Calu3 (cell line): ENCODE measurements at regions not wholly inside any gene's neighbourhood (a gene's known extent, or its start where the extent isn't known, plus 50 kb on each side); places are given as distances from the start of the nearest gene placed in this dataset.

Experiments
- BruUV-seq: library from RNA; stranded (reverse); fragments of 400-500 nt; replicated peaks from 2 replicates; lab custom pipeline; 2021; lab: Mats Ljungman, UMichigan
- CTCF ChIA-PET: fragments of 300-600 bp; sonication (Branson Sonifier 250); formaldehyde crosslinking; loops from one replicate; lab custom pipeline; 2022; ENCODE audit warnings: antibody characterized with exemption; lab: Charles Lee
- DNase-seq: peaks from one replicate; pipeline ENCODE4 v3.0.0; 2022
- H3K27ac Mint-ChIP-seq: one replicate; pipeline ENCODE4 v1.8.0; 2022; ENCODE audit warnings: mixed read lengths; ENCODE audit not compliant: unreplicated experiment
- H3K27me3 Mint-ChIP-seq: one replicate; pipeline ENCODE4 v1.8.0; 2022; ENCODE audit warnings: mixed read lengths; ENCODE audit not compliant: unreplicated experiment
- H3K36me3 Mint-ChIP-seq: one replicate; pipeline ENCODE4 v1.8.0; 2022; ENCODE audit warnings: mild to moderate bottlenecking, moderate library complexity, mixed read lengths; ENCODE audit not compliant: insufficient read depth, unreplicated experiment
- H3K4me1 Mint-ChIP-seq: one replicate; pipeline ENCODE4 v1.8.0; 2022; ENCODE audit warnings: mild to moderate bottlenecking, low read depth, mixed read lengths; ENCODE audit not compliant: unreplicated experiment
- H3K4me3 Mint-ChIP-seq: one replicate; pipeline ENCODE4 v1.8.0; 2022; ENCODE audit warnings: mild to moderate bottlenecking, low read depth, moderate library complexity, mixed read lengths; ENCODE audit not compliant: unreplicated experiment
- H3K9me3 Mint-ChIP-seq: one replicate; pipeline ENCODE4 v1.8.0; 2022; ENCODE audit warnings: low read depth, mixed read lengths; ENCODE audit not compliant: unreplicated experiment
- CTCF ChIP-seq: fragments of 200-600 bp; IDR thresholded peaks from one replicate; pipeline ENCODE4 v1.8.0; 2022; ENCODE audit warnings: antibody characterized with exemption; ENCODE audit not compliant: unreplicated experiment
- intact Hi-C: fragments of 100-400 bp; cut with micrococcal nuclease; formaldehyde crosslinking; loops from one replicate; pipeline ENCODE4 v1.10.0; 2022; ENCODE audit not compliant: unreplicated experiment

DNA sequence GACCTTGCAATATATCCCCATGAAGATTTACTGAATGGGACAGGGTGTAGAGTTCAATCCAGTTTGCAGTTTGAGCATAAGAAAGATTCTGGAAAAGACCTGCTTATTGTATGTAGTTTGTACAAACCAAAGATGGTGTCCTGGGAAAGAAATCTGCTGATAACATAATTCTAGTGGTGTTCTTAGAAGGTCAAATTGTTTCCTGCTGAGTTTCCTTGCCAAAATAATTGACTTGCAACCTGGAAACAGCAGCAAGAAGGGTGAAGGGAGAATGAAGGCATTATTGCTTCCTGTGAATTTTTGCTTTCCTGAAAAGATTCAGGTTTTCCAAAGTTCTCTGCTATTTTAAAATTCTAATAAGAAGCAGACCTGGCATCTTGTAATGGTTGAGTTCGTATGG, 222.9 kb downstream of the KIF20B start:
- Mint-ChIP-seq H3K36me3 (no peaks in the 10 kb centered on the region), H3K27me3 (no peaks in the 10 kb centered on the region), H3K9me3 (no peaks in the 10 kb centered on the region), H3K27ac (no peak overlapping the region), H3K4me1 (peaks cover 40% of the 10 kb centered on the region), H3K4me3 (no peak overlapping the region)
- intact Hi-C loops: no loop called here
- CTCF ChIA-PET: no interaction called here
- TF ChIP-seq CTCF: no peak
- no TSS peak for BruUV-seq
- DNase-seq: no peak

DNA sequence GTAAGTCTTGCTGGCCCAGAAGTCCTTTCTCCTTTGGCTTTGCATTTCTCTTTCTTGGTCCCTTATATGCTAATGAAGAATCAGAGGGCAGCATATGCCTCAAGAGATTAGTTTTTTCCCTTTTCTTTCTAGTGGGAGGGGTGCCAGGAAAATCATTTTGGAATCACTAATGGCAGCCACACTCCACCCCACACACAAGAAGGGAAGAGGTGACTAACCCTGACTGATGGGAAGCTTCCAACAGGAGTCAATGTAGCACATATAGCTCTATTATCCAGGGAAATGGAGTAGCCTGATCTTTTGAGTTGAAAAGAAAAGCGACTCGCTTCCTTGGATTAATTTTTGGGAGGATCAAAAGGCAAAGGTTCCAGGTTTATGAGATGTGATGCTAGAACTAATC, 225.3 kb downstream of the KIF20B start:
- intact Hi-C loops: no loop called here
- no peaks in the 10 kb centered on the region for H3K27me3 Mint-ChIP-seq
- BruUV-seq: no TSS peak
- no peak for DNase-seq
- TF ChIP-seq CTCF: no peak
- H3K27ac Mint-ChIP-seq: no peak overlapping the region
- H3K9me3 Mint-ChIP-seq: no peaks in the 10 kb centered on the region
- no peak overlapping the region for H3K4me3 Mint-ChIP-seq
- H3K36me3 Mint-ChIP-seq: no peaks in the 10 kb centered on the region
- peaks cover 17% of the 10 kb centered on the region for H3K4me1 Mint-ChIP-seq
- CTCF ChIA-PET: no interaction called here

GRCh38 chr10:89929282-89930026, 228.1 kb downstream of the KIF20B start:
- Mint-ChIP-seq H3K36me3 (no peaks in the 10 kb centered on the region), H3K4me3 (no peak overlapping the region), H3K4me1 (no peaks in the 10 kb centered on the region), H3K9me3 (no peaks in the 10 kb centered on the region), H3K27me3 (peaks cover 2% of the 10 kb centered on the region), H3K27ac (no peak overlapping the region)
- no TSS peak for BruUV-seq
- intact Hi-C loops: no loop called here
- CTCF ChIA-PET: no interaction called here
- TF ChIP-seq CTCF: no peak
- no peak for DNase-seq

DNA sequence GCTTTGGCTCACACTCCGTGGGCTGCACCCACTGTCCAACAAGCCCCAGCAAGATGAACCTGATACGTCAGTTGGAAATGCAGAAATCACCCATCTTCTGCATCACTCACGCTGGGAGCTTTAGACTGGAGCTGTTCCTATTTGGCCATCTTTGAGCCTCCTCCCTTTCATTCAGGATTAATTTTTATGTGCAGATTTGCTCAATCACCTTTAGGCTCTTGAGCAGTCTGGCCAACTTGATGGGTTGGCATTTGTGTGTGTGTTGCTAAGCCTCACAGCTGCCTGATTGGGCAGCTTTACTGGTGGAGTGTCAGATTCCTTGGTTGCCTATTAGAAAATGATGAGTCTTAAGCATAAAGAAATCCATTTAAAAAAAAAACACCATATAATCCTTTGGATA, 236.1 kb downstream of the KIF20B start:
- peaks cover 6% of the 10 kb centered on the region for H3K9me3 Mint-ChIP-seq
- no peak for TF ChIP-seq CTCF
- intact Hi-C loops: no loop called here
- no TSS peak for BruUV-seq
- no peaks in the 10 kb centered on the region for H3K4me1 Mint-ChIP-seq
- no peaks in the 10 kb centered on the region for H3K36me3 Mint-ChIP-seq
- H3K27me3 Mint-ChIP-seq: peaks cover 25% of the 10 kb centered on the region
- no peak for DNase-seq
- no peak overlapping the region for H3K4me3 Mint-ChIP-seq
- CTCF ChIA-PET: no interaction called here
- no peak overlapping the region for H3K27ac Mint-ChIP-seq
